ENCODE measurements at regions not wholly inside any gene's neighbourhood (a gene's known extent, or its start where the extent isn't known, plus 50 kb on each side); places are given as distances from the start of the nearest gene placed in this dataset.

DNA sequence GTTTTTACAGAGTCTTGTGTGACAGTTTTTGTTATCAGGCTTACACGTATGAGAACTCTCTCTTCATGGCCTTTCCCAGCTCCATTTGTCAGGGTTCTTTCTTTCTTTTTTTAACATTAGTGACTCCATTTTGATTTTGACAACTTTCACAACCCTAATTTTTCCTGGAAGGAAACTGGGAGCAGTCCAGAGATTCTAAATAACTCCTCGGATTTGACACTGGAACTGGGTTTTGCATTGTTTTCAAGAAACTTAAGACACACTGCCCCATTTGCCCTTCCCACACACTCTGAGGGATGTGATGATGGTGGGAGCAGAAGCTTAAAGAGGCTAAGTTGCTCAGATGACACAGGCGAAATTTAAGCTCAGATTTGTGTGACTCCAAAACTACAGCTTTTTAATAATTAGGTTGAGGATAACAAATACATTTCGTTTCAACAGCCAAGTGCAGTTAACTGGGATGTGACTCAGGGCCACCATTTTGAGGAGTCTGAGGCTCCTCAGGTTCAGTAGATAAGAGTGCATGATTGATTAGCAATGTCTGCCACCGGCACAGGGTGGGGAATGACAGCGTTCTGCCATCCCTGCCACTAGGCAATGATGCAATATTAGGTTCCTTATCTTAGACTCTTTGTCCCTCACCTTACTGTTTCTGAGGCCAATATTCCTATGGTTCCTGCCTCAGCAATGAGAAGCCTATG lies 95.1 kb upstream of the ATP1A1 start:
- no peak for TF ChIP-seq CTCF (IDR thresholded peaks at IDR 0.05)
- no peak for TF ChIP-seq POLR2A (IDR thresholded peaks at IDR 0.05)
